ENCODE measurements at regions not wholly inside any gene's neighbourhood (a gene's known extent, or its start where the extent isn't known, plus 50 kb on each side); places are given as distances from the start of the nearest gene placed in this dataset.

DNA sequence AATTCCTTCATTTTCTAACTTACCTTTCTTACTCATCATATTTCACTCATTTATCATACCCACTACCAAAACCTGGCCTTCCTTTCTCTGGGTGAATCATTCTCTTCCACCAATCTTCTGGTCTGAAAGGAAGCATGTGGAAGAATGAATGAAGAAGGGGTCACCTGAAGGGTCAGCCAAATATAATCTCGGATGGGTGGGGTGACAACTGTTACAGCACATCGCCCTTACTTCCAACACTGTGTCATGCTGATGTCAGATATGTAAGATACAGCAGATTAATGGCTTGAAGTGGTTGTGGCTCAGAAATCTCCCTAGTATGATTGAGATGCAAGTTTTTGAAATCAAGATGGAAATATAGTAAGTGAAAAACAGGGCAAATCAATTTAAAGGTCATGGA is 401.7 kb upstream of the HTR2A start:
- Histone ChIP-seq H3K9me3 (ENCODE audit: low read length) (no peaks in the 10 kb centered on the region), H3K79me2 (replicated peaks; ENCODE audit: insufficient read depth, low read length) (no peaks in the 10 kb centered on the region), H3K4me2 (ENCODE audit: low read length) (no peak overlapping the region), H2AFZ (ENCODE audit: low read depth, low read length) (no peak overlapping the region), H3K4me3 (ENCODE audit: low read length) (no peak overlapping the region), H3K36me3 (ENCODE audit: insufficient read depth, low read length) (no peaks in the 10 kb centered on the region), H3K9ac (ENCODE audit: low read length) (no peak overlapping the region), H3K27me3 (ENCODE audit: insufficient read depth, low read depth, low read length) (no peaks in the 10 kb centered on the region), H4K20me1 (ENCODE audit: insufficient read depth) (no peaks in the 10 kb centered on the region), H3K9me2 (ENCODE audit: insufficient read depth, low read length) (no peaks in the 10 kb centered on the region), H3K27ac (ENCODE audit: low read length) (no peak overlapping the region), H3F3A (ENCODE audit: insufficient read depth, low read length, poor library complexity, severe bottlenecking) (no peaks in the 10 kb centered on the region)
- TF ChIP-seq, protein P1, sequence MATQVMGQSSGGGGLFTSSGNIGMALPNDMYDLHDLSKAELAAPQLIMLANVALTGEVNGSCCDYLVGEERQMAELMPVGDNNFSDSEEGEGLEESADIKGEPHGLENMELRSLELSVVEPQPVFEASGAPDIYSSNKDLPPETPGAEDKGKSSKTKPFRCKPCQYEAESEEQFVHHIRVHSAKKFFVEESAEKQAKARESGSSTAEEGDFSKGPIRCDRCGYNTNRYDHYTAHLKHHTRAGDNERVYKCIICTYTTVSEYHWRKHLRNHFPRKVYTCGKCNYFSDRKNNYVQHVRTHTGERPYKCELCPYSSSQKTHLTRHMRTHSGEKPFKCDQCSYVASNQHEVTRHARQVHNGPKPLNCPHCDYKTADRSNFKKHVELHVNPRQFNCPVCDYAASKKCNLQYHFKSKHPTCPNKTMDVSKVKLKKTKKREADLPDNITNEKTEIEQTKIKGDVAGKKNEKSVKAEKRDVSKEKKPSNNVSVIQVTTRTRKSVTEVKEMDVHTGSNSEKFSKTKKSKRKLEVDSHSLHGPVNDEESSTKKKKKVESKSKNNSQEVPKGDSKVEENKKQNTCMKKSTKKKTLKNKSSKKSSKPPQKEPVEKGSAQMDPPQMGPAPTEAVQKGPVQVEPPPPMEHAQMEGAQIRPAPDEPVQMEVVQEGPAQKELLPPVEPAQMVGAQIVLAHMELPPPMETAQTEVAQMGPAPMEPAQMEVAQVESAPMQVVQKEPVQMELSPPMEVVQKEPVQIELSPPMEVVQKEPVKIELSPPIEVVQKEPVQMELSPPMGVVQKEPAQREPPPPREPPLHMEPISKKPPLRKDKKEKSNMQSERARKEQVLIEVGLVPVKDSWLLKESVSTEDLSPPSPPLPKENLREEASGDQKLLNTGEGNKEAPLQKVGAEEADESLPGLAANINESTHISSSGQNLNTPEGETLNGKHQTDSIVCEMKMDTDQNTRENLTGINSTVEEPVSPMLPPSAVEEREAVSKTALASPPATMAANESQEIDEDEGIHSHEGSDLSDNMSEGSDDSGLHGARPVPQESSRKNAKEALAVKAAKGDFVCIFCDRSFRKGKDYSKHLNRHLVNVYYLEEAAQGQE (IDR thresholded peaks at IDR 0.05; ENCODE audit: borderline replicate concordance): no peak
- TF ChIP-seq RAD21 (conservative IDR thresholded peaks at IDR 0.05): no peak
- TF ChIP-seq TAF1 (IDR thresholded peaks at IDR 0.05; ENCODE audit: low read depth): no peak
- TF ChIP-seq, protein P2, sequence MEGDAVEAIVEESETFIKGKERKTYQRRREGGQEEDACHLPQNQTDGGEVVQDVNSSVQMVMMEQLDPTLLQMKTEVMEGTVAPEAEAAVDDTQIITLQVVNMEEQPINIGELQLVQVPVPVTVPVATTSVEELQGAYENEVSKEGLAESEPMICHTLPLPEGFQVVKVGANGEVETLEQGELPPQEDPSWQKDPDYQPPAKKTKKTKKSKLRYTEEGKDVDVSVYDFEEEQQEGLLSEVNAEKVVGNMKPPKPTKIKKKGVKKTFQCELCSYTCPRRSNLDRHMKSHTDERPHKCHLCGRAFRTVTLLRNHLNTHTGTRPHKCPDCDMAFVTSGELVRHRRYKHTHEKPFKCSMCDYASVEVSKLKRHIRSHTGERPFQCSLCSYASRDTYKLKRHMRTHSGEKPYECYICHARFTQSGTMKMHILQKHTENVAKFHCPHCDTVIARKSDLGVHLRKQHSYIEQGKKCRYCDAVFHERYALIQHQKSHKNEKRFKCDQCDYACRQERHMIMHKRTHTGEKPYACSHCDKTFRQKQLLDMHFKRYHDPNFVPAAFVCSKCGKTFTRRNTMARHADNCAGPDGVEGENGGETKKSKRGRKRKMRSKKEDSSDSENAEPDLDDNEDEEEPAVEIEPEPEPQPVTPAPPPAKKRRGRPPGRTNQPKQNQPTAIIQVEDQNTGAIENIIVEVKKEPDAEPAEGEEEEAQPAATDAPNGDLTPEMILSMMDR (IDR thresholded peaks at IDR 0.05; ENCODE audit: poor library complexity, severe bottlenecking): no peak
- TF ChIP-seq MXI1 (conservative IDR thresholded peaks at IDR 0.05; ENCODE audit: poor library complexity, severe bottlenecking): no peak
- TF ChIP-seq EZH2 (IDR thresholded peaks at IDR 0.05; ENCODE audit: borderline replicate concordance, insufficient read depth, low read length, poor library complexity, severe bottlenecking): no peak
- no peak for TF ChIP-seq SMC3 (conservative IDR thresholded peaks at IDR 0.05; ENCODE audit: poor library complexity)
- TF ChIP-seq EP300 (conservative IDR thresholded peaks at IDR 0.05; ENCODE audit: poor library complexity, severe bottlenecking): no peak
- TF ChIP-seq POLR2AphosphoS5 (IDR thresholded peaks at IDR 0.05): no peak

DNA sequence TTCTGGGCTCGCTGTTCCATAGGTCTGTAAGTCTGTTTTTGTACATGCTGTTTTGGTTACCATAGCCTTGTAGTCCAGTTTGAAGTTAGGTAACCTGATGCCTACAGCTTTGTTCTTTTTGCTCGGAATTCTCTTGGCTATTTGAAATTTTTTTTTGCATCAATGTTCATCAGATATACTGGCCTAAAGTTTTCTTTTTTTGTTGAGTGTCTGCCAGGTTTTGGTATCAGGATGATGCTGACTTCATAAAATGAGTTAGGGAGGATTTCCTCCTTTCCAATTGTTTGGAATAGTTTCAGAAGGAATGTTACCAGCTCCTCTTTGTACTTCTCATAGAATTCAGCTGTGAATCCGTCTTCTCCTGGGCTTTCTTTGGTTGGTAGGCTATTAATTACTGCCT is 397.8 kb upstream of the HTR2A start:
- H3K27me3 ChIP-seq (ENCODE audit: insufficient read depth, low read depth, low read length): no peaks in the 10 kb centered on the region
- H3K9me2 ChIP-seq (ENCODE audit: insufficient read depth, low read length): no peaks in the 10 kb centered on the region
- no peaks in the 10 kb centered on the region for H3K79me2 ChIP-seq (replicated peaks; ENCODE audit: insufficient read depth, low read length)
- no peak overlapping the region for H3K27ac ChIP-seq (ENCODE audit: low read length)
- H3F3A ChIP-seq (ENCODE audit: insufficient read depth, low read length, poor library complexity, severe bottlenecking): no peaks in the 10 kb centered on the region
- H2AFZ ChIP-seq (ENCODE audit: low read depth, low read length): no peak overlapping the region
- no peak overlapping the region for H3K9ac ChIP-seq (ENCODE audit: low read length)
- H3K36me3 ChIP-seq (ENCODE audit: insufficient read depth, low read length): no peaks in the 10 kb centered on the region
- H4K20me1 ChIP-seq (ENCODE audit: insufficient read depth): no peaks in the 10 kb centered on the region
- no peak overlapping the region for H3K4me3 ChIP-seq (ENCODE audit: low read length)
- no peak for TF ChIP-seq MXI1 (conservative IDR thresholded peaks at IDR 0.05; ENCODE audit: poor library complexity, severe bottlenecking)
- no peak for TF ChIP-seq RAD21 (conservative IDR thresholded peaks at IDR 0.05)
- no peak for TF ChIP-seq TAF1 (IDR thresholded peaks at IDR 0.05; ENCODE audit: low read depth)
- TF ChIP-seq POLR2AphosphoS5 (IDR thresholded peaks at IDR 0.05): no peak
- TF ChIP-seq, protein P1 (IDR thresholded peaks at IDR 0.05; ENCODE audit: borderline replicate concordance): no peak
- TF ChIP-seq EZH2 (IDR thresholded peaks at IDR 0.05; ENCODE audit: borderline replicate concordance, insufficient read depth, low read length, poor library complexity, severe bottlenecking): no peak
- no peak for TF ChIP-seq SMC3 (conservative IDR thresholded peaks at IDR 0.05; ENCODE audit: poor library complexity)
- TF ChIP-seq EP300 (conservative IDR thresholded peaks at IDR 0.05; ENCODE audit: poor library complexity, severe bottlenecking): no peak
- TF ChIP-seq, protein P2 (IDR thresholded peaks at IDR 0.05; ENCODE audit: poor library complexity, severe bottlenecking): no peak
- H3K4me2 ChIP-seq (ENCODE audit: low read length): no peak overlapping the region
- no peaks in the 10 kb centered on the region for H3K9me3 ChIP-seq (ENCODE audit: low read length)

Data from neural cell (in vitro differentiated cells).